Epidermal melanocyte (primary cell): ENCODE measurements at regions not wholly inside any gene's neighbourhood (a gene's known extent, or its start where the extent isn't known, plus 50 kb on each side); places are given as distances from the start of the nearest gene placed in this dataset.

ENCODE experiments used
- DNase-seq: peaks from one replicate; pipeline ENCODE4 v3.0.0; 2011; ENCODE audit warnings: low spot score; ENCODE audit not compliant: insufficient read length

DNA sequence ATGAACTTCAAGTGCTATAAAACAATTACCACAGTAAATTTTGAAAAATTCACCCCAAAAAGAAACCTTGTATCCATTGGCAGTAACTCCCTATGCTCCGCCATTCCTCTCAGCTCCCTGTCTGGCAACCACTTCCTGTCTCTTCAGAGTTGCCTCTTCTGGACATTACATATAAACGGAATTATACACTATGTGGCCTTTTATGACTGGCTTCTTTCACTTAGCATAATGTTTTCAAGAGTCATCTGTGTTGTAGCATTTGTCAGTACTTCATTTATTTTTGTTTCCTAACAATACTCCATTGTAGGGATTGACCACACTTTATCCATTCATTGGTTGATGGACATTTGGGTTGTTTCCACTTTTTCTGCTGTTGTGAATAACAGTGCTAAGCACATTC is 50.1 kb downstream of the CEP43 start:
- peak; percentile 25 for DNase-seq

- no peak for DNase-seq
Measured at GRCh38 chr6:167050903-167051302, 51.7 kb downstream of the CEP43 start.

- no peak for DNase-seq
Measured at GRCh38 chr6:167053895-167054530, 54.8 kb downstream of the CEP43 start.

DNA sequence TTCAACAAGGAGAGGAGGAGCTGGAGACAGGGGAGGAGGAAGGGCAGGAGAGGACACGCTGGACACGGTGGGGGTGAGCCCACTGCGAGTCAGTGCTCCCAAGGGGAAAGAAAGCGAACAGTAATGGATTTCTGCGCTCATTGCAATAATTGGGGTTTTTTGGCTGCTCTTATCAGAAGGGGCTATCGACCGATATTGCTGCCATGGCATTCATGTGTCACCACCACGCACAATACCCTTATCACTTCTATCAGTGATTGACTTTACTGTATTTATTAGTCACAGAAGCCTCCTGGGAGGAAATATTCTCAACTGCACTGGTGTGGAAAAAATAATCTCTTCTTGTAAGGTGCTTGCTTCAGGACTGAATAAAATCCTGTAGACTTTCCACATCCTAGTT is 55.8 kb downstream of the CEP43 start:
- no peak for DNase-seq

DNA sequence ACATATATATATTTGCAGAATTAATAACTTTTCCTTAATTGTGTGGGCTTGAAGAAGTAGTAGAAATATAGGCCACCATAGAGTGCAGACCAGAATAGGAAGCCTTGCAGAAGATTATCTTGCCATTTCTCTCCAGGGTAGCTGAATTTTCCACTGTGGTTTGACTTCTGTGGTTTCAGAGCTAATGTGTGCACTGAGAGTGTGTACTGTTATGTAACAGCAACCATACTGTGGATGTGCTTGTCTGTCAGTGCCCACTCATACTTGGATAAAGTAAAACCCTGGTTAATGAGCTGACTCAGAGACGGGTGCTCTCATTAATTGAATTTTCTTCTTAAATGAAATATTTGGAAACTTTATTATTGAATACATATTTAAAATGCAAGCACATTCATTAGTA is 57.2 kb downstream of the CEP43 start:
- DNase-seq = no peak

DNA sequence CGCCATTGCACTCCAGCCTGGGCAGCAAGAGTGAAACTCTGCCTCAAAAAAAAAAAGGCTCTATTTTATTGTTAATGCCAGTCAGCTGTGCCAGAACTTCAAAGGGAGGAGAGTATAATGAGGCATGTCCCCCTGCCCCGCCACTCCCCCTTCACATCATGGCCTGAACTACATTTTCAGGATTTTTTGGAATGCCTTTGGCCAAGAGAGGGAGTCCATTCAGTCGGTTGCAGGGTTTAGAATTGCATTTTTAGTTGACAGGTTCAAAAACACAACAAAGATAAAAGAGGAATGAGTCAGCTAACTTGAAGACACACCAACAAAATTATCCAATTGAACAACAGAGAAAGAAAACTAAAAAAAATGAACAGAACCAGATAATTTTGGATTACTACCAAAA is 59.1 kb downstream of the CEP43 start:
- no peak for DNase-seq
